GM12872 (cell line): ENCODE measurements at regions not wholly inside any gene's neighbourhood (a gene's known extent, or its start where the extent isn't known, plus 50 kb on each side); places are given as distances from the start of the nearest gene placed in this dataset.

ENCODE experiments used
- TF ChIP-seq, protein P1 (sequence below): IDR thresholded peaks from 3 replicates; pipeline ENCODE4 v1.5.1; 2011; ENCODE audit warnings: low read depth, mild to moderate bottlenecking, low read length, moderate library complexity; ENCODE audit not compliant: insufficient read depth

GRCh38 chr14:51307551-51307950, 67.5 kb downstream of the TMX1 start:
- TF ChIP-seq, protein P1, sequence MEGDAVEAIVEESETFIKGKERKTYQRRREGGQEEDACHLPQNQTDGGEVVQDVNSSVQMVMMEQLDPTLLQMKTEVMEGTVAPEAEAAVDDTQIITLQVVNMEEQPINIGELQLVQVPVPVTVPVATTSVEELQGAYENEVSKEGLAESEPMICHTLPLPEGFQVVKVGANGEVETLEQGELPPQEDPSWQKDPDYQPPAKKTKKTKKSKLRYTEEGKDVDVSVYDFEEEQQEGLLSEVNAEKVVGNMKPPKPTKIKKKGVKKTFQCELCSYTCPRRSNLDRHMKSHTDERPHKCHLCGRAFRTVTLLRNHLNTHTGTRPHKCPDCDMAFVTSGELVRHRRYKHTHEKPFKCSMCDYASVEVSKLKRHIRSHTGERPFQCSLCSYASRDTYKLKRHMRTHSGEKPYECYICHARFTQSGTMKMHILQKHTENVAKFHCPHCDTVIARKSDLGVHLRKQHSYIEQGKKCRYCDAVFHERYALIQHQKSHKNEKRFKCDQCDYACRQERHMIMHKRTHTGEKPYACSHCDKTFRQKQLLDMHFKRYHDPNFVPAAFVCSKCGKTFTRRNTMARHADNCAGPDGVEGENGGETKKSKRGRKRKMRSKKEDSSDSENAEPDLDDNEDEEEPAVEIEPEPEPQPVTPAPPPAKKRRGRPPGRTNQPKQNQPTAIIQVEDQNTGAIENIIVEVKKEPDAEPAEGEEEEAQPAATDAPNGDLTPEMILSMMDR: no peak

DNA sequence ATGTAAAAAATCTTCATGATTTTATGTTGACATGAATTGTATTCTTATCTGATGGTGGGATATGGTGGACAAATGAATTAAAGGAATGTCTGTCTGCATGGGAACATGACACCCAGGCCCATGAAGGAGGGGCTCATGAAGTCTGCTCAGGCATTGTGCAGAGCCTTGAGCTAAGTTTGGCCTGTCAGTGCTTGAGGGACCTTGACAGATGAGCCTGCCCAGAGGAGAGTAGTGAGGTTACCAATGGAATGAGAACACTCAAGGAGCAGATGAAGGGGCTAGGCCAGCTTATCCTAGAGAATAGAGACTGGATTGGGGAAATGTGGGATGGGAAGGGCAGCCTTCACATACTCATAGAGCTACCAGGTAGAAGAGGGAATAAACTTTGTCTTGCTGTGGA, 68.8 kb downstream of the TMX1 start:
- TF ChIP-seq, protein P1: no peak

DNA sequence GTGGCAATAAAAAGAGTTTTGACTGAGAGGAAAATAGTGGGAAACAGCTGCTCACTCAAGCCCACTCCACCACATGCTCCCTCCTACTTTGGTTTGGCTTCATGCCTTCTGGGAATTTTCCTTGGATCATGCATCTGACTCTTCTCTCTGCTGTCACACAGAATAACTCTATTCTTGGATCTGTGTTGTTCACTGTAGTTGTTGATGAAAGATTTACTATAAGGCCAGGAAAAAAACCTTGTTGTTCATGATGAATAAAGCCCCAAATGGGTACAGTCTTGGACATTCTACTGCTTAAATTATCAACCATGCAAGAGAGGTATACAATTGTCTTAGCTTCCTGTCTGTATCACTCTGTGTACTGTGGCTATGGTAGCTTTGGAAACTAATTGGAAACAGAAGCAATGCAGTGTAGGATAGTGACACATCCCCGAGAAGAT, 70.5 kb downstream of the TMX1 start:
- TF ChIP-seq, protein P1: no peak

- TF ChIP-seq, protein P1: no peak
These were observed 74.4 kb downstream of the TMX1 start for GRCh38 chr14:51314321-51315015.

- TF ChIP-seq, protein P1: no peak
These were observed 77.3 kb downstream of the TMX1 start for GRCh38 chr14:51317373-51317772.

DNA sequence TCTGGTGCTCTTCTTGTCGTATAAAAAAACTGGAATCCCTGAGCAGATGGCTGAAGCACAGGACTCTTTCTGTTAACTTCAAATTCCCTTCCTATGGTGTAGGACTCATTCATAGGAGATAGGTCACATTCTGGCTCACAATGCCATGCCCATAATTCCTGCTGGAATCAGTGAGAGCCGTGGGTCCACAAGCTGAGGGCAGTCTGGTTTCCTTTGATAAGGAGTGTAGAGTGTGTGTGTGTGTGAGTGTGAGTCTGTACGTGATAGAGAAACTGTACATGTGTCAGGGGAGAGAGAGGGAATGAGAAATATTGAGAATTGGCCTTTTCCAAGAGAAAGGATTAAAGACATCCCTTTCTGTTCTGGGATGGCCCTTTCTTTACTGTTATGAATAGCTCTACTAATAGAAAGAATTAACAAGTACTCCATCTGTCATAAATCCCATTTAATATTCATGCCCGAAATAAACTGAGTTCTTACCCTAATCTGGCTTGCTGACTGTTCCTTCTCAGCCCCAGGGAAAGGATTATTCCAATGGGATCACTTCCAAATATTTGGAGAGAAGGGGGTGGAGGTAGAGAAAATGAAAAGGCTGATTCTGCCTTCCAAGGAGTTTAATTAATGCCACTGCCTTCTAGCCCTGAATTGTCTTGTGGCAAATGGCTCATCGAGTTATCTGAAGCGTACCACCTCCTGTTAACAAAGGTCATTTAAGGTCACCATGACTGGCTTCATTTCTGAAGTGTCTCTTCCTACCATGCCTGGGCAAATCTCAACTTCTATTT, 79.0 kb downstream of the TMX1 start:
- TF ChIP-seq, protein P1: no peak

DNA sequence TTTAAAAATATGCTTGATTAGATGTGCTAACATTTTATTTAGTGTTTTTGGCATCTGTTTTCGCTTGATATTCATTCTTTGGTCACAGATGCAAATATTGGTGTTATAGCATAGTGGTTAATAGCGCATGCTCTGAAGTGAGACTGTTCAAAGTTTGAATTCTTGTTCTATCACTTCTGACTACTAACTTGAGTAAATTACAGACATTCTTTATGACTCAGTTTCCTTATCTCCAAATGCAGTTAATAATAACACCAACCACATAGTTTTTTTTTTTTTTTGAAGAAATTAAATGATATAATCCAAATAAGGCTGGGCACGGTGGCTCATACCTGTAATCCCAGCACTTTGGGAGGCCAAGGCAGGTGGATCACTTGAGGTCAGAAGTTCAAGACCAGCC, 81.0 kb downstream of the TMX1 start:
- TF ChIP-seq, protein P1: no peak
